IMR-90 (cell line): ENCODE measurements at regions not wholly inside any gene's neighbourhood (a gene's known extent, or its start where the extent isn't known, plus 50 kb on each side); places are given as distances from the start of the nearest gene placed in this dataset.
A peak's percentile ranks its signal among the peaks of the same experiment; 100 is the strongest.

Experiments
- ATAC-seq: fragments of 200-7000 bp; cut with Tn5 transposase; 2 replicates; pipeline ENCODE4 v1.9.1; 2020; ENCODE audit warnings: low read depth, mild to moderate bottlenecking, moderate library complexity
- BruUV-seq: library from RNA; stranded (reverse); fragments of 400-500 nt; replicated peaks from 2 replicates; lab custom pipeline; 2021; lab: Mats Ljungman, UMichigan
- CTCF ChIA-PET: fragments of 300-600 bp; formaldehyde crosslinking; extraction: SDS; loops from one replicate; lab custom pipeline; 2021; ENCODE audit warnings: antibody characterized with exemption; lab: Yijun Ruan, JAX
- POLR2A ChIA-PET: fragments of 300-600 bp; sonication (Branson Sonifier 250); formaldehyde crosslinking; loops from one replicate; lab custom pipeline; 2022; ENCODE audit warnings: antibody characterized with exemption; ENCODE audit not compliant: unreplicated experiment; lab: Charles Lee
- DNase-seq: peaks from one replicate; pipeline ENCODE4 v3.0.0; 2013
- H2AFZ ChIP-seq: replicated peaks from 2 replicates; pipeline ENCODE3; 2013; ENCODE audit warnings: low read length, mild to moderate bottlenecking; ENCODE audit not compliant: poor library complexity
- H2AK5ac ChIP-seq: 2 replicates; pipeline ENCODE4 v1.6.1; 2013; ENCODE audit warnings: low read depth, low read length, inconsistent platforms
- H2AK9ac ChIP-seq: replicated peaks from 2 replicates; pipeline ENCODE3; 2013; ENCODE audit warnings: mild to moderate bottlenecking, low read depth, low read length, moderate library complexity; ENCODE audit not compliant: poor library complexity
- H2BK120ac ChIP-seq: 2 replicates; pipeline ENCODE4 v1.6.1; 2013; ENCODE audit warnings: low read depth, low read length, inconsistent platforms
- H2BK15ac ChIP-seq: 3 replicates; pipeline ENCODE4 v1.6.1; 2013; ENCODE audit warnings: low read depth, low read length, inconsistent platforms
- H2BK20ac ChIP-seq: 2 replicates; pipeline ENCODE4 v1.6.1; 2013; ENCODE audit warnings: low read depth, mild to moderate bottlenecking, inconsistent platforms, low read length, moderate library complexity
- H2BK5ac ChIP-seq: 2 replicates; pipeline ENCODE4 v1.6.1; 2013; ENCODE audit warnings: mild to moderate bottlenecking, low read depth, low read length, inconsistent platforms; ENCODE audit not compliant: poor library complexity, severe bottlenecking
- H3K14ac ChIP-seq: replicated peaks from 2 replicates; pipeline ENCODE4 v1.6.1; 2013; ENCODE audit warnings: low read depth, low read length, inconsistent platforms
- H3K18ac ChIP-seq: 2 replicates; pipeline ENCODE4 v1.6.1; 2013; ENCODE audit warnings: low read depth, low read length, control low read depth
- H3K23ac ChIP-seq: 2 replicates; pipeline ENCODE4 v1.6.1; 2013; ENCODE audit warnings: low read depth, low read length, inconsistent platforms
- H3K27ac ChIP-seq: 2 replicates; pipeline ENCODE4 v1.5.1; 2013; ENCODE audit warnings: mild to moderate bottlenecking, control low read depth, low read length; ENCODE audit not compliant: insufficient read depth
- H3K27me3 ChIP-seq: 2 replicates; pipeline ENCODE4 v1.6.1; 2013; ENCODE audit warnings: low read length; ENCODE audit not compliant: control insufficient read depth, insufficient read depth
- H3K36me3 ChIP-seq: 2 replicates; pipeline ENCODE4 v1.6.1; 2013; ENCODE audit warnings: low read length, mixed read lengths; ENCODE audit not compliant: control insufficient read depth, insufficient read depth
- H3K4ac ChIP-seq: 2 replicates; pipeline ENCODE4 v1.6.1; 2013; ENCODE audit warnings: low read depth, low read length, inconsistent platforms
- H3K4me1 ChIP-seq: 2 replicates; pipeline ENCODE4 v1.6.1; 2013; ENCODE audit warnings: low read length, mixed read lengths; ENCODE audit not compliant: control insufficient read depth, insufficient read depth
- H3K4me2 ChIP-seq: 2 replicates; pipeline ENCODE4 v1.6.1; 2013; ENCODE audit warnings: low read depth, mild to moderate bottlenecking, control low read depth, low read length, moderate library complexity
- H3K4me3 ChIP-seq: 2 replicates; pipeline ENCODE4 v1.5.1; 2013; ENCODE audit warnings: low read depth, mild to moderate bottlenecking, control low read depth, low read length, moderate library complexity; ENCODE audit not compliant: insufficient read depth
- H3K56ac ChIP-seq: 2 replicates; pipeline ENCODE4 v1.6.1; 2013; ENCODE audit warnings: low read length, inconsistent platforms; ENCODE audit not compliant: insufficient read depth; ENCODE audit errors: extremely low read depth
- H3K79me1 ChIP-seq, 2 experiments: 2 replicates each; pipeline ENCODE4 v1.6.1; 2013; ENCODE audit warnings: low read length in 2 of 2, inconsistent platforms in 1 of 2, low read depth in 1 of 2
- H3K9ac ChIP-seq: 2 replicates; pipeline ENCODE4 v1.6.1; 2013; ENCODE audit warnings: low read depth, low read length, control low read depth
- H3K9me1 ChIP-seq: 2 replicates; pipeline ENCODE4 v1.6.1; 2013; ENCODE audit warnings: low read length, inconsistent platforms; ENCODE audit not compliant: insufficient read depth
- H3K9me3 ChIP-seq: 2 replicates; pipeline ENCODE4 v1.6.1; 2013; ENCODE audit warnings: low read length; ENCODE audit not compliant: control insufficient read depth, insufficient read depth
- H4K20me1 ChIP-seq: 2 replicates; pipeline ENCODE4 v1.6.1; 2013; ENCODE audit warnings: low read length, inconsistent platforms; ENCODE audit not compliant: insufficient read depth
- H4K5ac ChIP-seq: 2 replicates; pipeline ENCODE4 v1.6.1; 2013; ENCODE audit warnings: mild to moderate bottlenecking, low read depth, low read length, control low read depth
- H4K8ac ChIP-seq, 2 experiments: 2 replicates each; pipeline ENCODE4 v1.6.1; 2013; ENCODE audit warnings: low read depth in 2 of 2, low read length in 2 of 2, control low read depth in 1 of 2, inconsistent platforms in 1 of 2
- H4K91ac ChIP-seq: 2 replicates; pipeline ENCODE4 v1.6.1; 2013; ENCODE audit warnings: low read depth, low read length, inconsistent platforms; ENCODE audit not compliant: insufficient read depth
- MAFK ChIP-seq: IDR thresholded peaks from 2 replicates; pipeline ENCODE4 v1.6.1; 2012; ENCODE audit warnings: low read depth, low read length, improper control_type of control experiment
- NFE2L2 ChIP-seq: fragments of 150-350 bp; IDR thresholded peaks from 2 replicates; pipeline ENCODE4 v1.6.1; 2016; ENCODE audit warnings: low read depth, mild to moderate bottlenecking, low read length
- RFX5 ChIP-seq: IDR thresholded peaks from 2 replicates; pipeline ENCODE4 v1.8.0; 2012; ENCODE audit warnings: low read depth, mild to moderate bottlenecking, low read length, moderate library complexity
- WGBS, 2 experiments: methylation state at CpG; one replicate each; pipeline versions ENCODE4 v1.1.5 to v1.1.7; 2013; ENCODE audit warnings: missing lambda C conversion rate in 2 of 2; ENCODE audit not compliant: insufficient read length in 1 of 2; ENCODE audit errors: extremely low coverage in 2 of 2; 5-methylcytosine and 5-hydroxymethylcytosine counted together
- dilution Hi-C: fragments of 300-500 bp; cut with HindIII; formaldehyde crosslinking; loops from one replicate; pipeline ENCODE4 v1.14.3; 2018; ENCODE audit warnings: low sequenced_read_pairs; ENCODE audit not compliant: unreplicated experiment
- in situ Hi-C: fragments of 300-500 bp; cut with MboI; formaldehyde crosslinking; loops from 3 replicates; pipeline ENCODE4 v1.14.3; 2019; ENCODE audit warnings: low sequenced_read_pairs, inconsistent platforms, mixed read lengths
- intact Hi-C: fragments of 100-400 bp; cut with micrococcal nuclease; formaldehyde crosslinking; loops from 2 replicates; pipeline ENCODE4 v1.10.0; 2022

DNA sequence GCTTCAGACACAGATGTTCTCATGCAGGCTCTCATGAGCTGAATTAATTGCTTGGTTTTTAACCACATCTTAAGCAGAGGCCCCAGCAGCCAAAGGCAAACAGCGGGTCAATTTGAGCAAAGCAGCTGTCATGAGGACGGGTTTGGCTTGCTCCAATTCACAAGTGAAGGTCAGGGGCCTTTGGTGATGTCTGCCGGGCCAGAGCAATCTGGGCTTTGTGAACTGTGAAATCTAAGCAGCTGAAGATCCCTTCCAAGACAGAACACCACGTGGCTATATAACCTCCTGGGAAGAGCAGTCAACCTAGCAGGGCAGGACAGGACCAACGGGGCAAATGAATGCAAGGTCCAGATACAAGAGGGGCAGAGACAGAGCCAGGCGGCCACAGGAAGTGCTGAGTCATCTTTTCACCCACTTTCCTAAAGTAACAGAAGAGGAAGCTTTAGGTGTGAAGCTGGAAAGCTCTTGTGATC lies 187.3 kb upstream of the B3GAT1 start:
- Histone ChIP-seq H2AFZ (no peak overlapping the region), H3K4ac (no peak overlapping the region), H4K20me1 (no peaks in the 10 kb centered on the region), H2BK15ac (no peak overlapping the region), H4K91ac (no peak overlapping the region), H3K4me2 (no peak overlapping the region), H3K9ac (no peak overlapping the region), H2BK5ac (no peak overlapping the region), H3K14ac (no peak overlapping the region), H2AK5ac (no peak overlapping the region), H3K9me3 (peaks cover 14% of the 10 kb centered on the region), H3K36me3 (no peaks in the 10 kb centered on the region), H3K4me3 (no peak overlapping the region), H2AK9ac (no peak overlapping the region), H3K27ac (no peak overlapping the region), H4K8ac (no peak overlapping the region), H3K27me3 (no peaks in the 10 kb centered on the region), H3K18ac (no peak overlapping the region), H2BK20ac (no peak overlapping the region), H3K9me1 (no peaks in the 10 kb centered on the region), H3K56ac (no peak overlapping the region), H3K23ac (no peak overlapping the region), H2BK120ac (no peak overlapping the region), H3K4me1 (no peaks in the 10 kb centered on the region), H3K79me1 (no peaks in the 10 kb centered on the region), H4K5ac (no peak overlapping the region)
- 0% methylated on average over 1 of the region's 6 CpGs; no CpG with 5 or more reads in 1 of the 2 experiments for WGBS, 2 experiments
- ChIA-PET CTCF (no interaction called here), POLR2A (no interaction called here)
- dilution Hi-C loops (no loop called here), in situ Hi-C loops (no loop called here), intact Hi-C loops (no loop called here)
- DNase-seq (no peak), ATAC-seq (no peak)
- TF ChIP-seq RFX5 (no peak), MAFK (peak; percentile 84), NFE2L2 (peak; percentile 64)
- no TSS peak for BruUV-seq
